Dendritic cell treated with granulocyte-macrophage colony-stimulating factor and Interleukin-4, amounts not matched to agents 40 ng/mL and 50 ng/mL, for 4 days (primary cell): ENCODE measurements at regions not wholly inside any gene's neighbourhood (a gene's known extent, or its start where the extent isn't known, plus 50 kb on each side); places are given as distances from the start of the nearest gene placed in this dataset.

ENCODE experiments used
- H3K27ac Mint-ChIP-seq: one replicate; pipeline ENCODE4 v1.8.0; 2022; ENCODE audit warnings: mild to moderate bottlenecking, mixed read lengths
- H3K27me3 Mint-ChIP-seq: one replicate; pipeline ENCODE4 v1.8.0; 2022; ENCODE audit warnings: mild to moderate bottlenecking, mixed read lengths
- H3K36me3 Mint-ChIP-seq: one replicate; pipeline ENCODE4 v1.8.0; 2022; ENCODE audit warnings: low read depth, mixed read lengths
- H3K4me1 Mint-ChIP-seq: one replicate; pipeline ENCODE4 v1.8.0; 2022; ENCODE audit warnings: low read depth, mixed read lengths
- H3K4me3 Mint-ChIP-seq: one replicate; pipeline ENCODE4 v1.8.0; 2022; ENCODE audit warnings: mild to moderate bottlenecking, moderate library complexity, mixed read lengths
- H3K9me3 Mint-ChIP-seq: one replicate; pipeline ENCODE4 v1.8.0; 2022; ENCODE audit warnings: mixed read lengths
- intact Hi-C: fragments of 100-400 bp; cut with micrococcal nuclease; formaldehyde crosslinking; loops from one replicate; pipeline ENCODE4 v1.15.0; 2022

DNA sequence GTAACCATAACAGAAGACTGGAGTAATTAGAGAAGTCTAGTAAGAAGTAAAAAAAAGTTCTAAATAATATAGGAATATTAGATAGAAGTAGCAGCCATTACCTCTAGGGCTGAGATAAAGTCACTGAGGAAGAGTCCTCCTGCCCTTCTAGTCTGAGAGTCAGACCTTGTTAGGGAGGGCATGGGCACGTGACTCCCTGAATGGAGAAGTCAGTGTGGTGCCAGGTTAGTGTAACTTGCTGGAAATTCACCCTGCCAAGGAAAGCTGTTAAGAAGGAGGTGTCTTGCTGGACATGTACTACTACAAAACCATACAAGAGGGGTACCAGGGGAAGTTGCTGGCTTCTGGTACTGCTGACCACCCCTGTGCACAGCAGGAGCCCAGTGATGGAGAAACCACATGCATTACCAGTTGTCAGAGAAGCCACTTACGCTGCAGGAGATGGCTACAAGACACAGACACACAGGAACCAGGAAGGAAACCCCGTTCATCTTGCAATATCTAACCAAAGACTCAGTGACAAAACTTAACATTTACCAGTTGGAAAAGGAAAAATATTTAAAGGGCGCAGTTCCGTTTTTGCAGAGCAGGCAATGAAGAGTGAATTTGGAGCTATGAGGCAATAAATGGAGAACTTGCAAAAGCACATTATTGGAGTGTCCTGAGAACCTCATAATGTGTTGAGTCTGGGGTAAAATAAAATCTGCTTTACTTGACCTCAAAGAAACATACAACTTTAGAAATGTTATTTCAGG, 77.2 kb upstream of the TLK1 start:
- Mint-ChIP-seq H3K36me3 (no peaks in the 10 kb centered on the region), H3K9me3 (peaks cover 17% of the 10 kb centered on the region), H3K4me3 (no peak overlapping the region), H3K4me1 (peaks cover 6% of the 10 kb centered on the region), H3K27ac (no peak overlapping the region), H3K27me3 (peaks cover 2% of the 10 kb centered on the region)
- intact Hi-C loops: no loop called here

DNA sequence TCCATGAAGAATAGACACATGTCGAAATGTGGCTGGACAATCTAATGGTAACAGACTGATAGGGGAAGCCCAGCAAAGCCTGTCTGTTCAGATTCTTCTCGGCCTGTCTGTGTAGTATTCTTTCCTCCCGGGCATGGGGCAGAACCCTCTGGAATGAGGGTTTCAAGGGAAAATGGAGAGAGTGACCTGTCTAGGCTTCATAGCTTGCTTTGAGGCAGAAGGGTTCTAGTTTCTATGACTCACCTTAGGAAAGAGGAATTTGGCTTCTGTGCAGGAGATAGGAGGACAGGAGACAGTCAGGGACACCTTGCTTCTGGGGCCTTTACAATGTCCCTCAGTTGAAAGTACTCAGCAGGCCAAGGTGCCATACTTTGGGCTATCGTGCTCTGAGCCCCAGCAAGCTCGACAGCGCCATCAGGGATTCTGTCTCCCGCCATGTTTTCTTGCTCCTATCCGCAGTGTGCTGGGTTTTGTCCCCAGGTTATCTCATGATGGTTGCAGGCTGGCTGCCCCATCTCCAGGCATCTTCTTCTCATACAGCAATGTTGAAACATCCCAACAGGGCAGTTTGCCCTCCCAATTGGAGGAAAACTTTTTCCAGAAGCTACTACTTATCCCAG, 74.7 kb upstream of the TLK1 start:
- Mint-ChIP-seq H3K27ac (no peak overlapping the region), H3K4me1 (peaks cover 6% of the 10 kb centered on the region), H3K27me3 (peaks cover 2% of the 10 kb centered on the region), H3K4me3 (no peak overlapping the region), H3K9me3 (peaks cover 17% of the 10 kb centered on the region), H3K36me3 (no peaks in the 10 kb centered on the region)
- intact Hi-C loops: no loop called here

DNA sequence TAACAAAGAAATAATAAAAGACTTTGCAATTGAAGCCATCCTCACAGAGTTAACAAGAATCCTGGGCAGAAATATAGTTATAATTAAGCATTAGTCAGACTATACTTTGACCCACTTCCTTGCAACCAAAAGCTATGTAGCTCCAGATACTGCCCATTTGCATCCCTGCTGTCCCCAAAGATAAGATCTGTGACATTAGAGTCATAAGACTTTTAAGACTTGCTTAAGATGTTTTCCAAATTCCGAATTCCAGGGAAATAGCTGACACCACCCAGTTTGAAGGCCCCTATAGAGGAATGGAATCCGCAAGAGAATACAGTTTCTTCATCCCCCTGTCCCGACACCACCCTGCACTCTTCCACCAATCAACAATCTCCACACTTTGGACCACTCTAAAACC, 69.5 kb upstream of the TLK1 start:
- Mint-ChIP-seq H3K4me1 (peaks cover 3% of the 10 kb centered on the region), H3K27ac (no peak overlapping the region), H3K36me3 (no peaks in the 10 kb centered on the region), H3K27me3 (peaks cover under 1% of the 10 kb centered on the region), H3K9me3 (no peaks in the 10 kb centered on the region), H3K4me3 (no peak overlapping the region)
- intact Hi-C loops: no loop called here

DNA sequence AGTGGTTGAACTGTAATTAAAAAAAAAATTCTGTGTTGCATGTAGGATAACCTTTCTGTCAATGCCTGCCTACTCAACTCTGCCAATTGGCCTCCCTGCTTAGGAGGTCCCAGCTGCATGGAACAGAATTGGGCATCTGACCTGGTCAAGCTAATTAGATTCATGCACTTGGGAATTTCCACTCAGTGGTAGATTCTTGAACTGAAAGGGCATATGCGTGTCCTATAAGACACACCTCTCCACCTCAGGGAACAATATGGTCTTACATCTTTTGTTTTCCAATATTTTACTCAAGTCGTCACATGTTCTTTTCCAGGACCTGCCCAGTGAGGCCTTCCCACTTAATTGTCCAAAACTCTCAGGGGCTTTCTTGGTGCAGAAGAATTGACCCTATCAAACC, 68.1 kb upstream of the TLK1 start:
- intact Hi-C loops: no loop called here
- no peaks in the 10 kb centered on the region for H3K9me3 Mint-ChIP-seq
- H3K36me3 Mint-ChIP-seq: no peaks in the 10 kb centered on the region
- no peaks in the 10 kb centered on the region for H3K27me3 Mint-ChIP-seq
- peaks cover 5% of the 10 kb centered on the region for H3K4me1 Mint-ChIP-seq
- no peak overlapping the region for H3K4me3 Mint-ChIP-seq
- H3K27ac Mint-ChIP-seq: no peak overlapping the region

DNA sequence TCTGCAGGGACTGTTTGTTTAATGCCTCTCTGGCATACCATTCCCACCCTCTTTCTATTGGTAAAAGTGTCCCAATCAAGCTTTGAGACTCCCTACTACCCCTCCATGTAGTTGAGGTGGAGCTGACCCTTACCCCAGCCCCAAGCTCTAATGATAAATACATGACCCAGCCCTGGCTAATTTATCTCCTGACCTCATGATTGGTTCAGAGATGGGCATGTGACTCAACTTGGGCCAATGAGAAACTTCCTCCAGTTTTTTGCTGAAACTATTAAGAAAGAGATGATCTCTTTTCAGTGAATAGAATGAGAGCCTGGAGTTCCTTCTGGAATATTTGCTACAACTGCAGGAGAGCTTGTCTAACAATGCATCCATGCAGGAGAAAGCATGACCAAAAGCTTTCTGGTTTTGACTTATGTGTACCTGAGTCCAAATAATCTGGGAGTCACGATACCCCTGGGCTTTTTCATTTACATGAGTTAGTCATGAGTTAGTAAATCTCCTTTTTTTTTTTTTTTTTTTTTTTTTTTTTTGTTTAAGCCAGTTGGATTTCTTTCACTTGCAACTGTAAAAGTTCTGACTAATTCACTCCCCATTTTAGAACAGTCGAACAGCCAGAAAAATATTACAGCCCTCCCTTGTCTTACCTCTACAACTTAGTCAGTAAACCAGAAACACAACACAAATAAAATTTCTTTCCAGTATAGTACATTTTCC, 66.5 kb upstream of the TLK1 start:
- Mint-ChIP-seq H3K4me3 (no peak overlapping the region), H3K36me3 (no peaks in the 10 kb centered on the region), H3K27ac (no peak overlapping the region), H3K9me3 (no peaks in the 10 kb centered on the region), H3K4me1 (peaks cover 5% of the 10 kb centered on the region), H3K27me3 (no peaks in the 10 kb centered on the region)
- intact Hi-C loops: no loop called here

DNA sequence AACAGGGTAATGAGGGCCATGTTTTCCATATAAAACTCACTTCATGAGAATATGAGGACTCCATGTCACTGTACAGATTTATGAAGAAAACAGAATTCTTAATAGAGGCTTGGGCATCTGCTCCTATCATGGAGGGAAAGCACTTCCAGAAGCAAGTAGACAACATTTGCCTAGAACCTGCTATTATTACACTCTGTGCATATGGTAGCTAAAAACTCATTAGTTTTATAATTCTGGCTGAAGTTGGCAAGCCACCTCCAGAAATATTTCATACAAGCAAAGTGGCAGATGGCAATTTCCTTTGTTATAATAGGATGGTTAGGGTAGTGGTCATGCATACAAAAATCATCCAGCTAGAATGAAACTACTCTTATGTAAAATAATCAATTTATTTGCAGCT, 65.8 kb upstream of the TLK1 start:
- H3K27ac Mint-ChIP-seq: no peak overlapping the region
- intact Hi-C loops: no loop called here
- no peaks in the 10 kb centered on the region for H3K36me3 Mint-ChIP-seq
- peaks cover 5% of the 10 kb centered on the region for H3K4me1 Mint-ChIP-seq
- no peak overlapping the region for H3K4me3 Mint-ChIP-seq
- H3K27me3 Mint-ChIP-seq: no peaks in the 10 kb centered on the region
- H3K9me3 Mint-ChIP-seq: no peaks in the 10 kb centered on the region

DNA sequence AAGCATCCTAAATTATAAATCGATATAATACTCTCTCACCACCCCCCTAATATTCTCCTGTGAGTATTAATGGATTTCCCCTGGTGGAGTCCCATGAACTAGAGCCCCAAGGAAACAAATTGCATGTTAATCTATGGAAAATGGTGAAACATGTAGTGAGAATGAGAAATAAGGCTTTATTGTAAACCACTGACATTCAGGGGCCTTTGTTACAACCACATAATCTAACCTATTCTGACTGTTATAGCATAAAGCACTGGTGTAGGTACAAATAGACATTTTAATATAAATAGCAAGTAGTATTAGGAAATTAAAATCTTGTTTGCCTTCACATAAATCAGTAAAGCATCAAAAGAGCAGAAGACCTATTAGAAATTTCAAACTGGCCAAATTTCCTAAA, 65.3 kb upstream of the TLK1 start:
- intact Hi-C loops: no loop called here
- Mint-ChIP-seq H3K4me3 (no peak overlapping the region), H3K27ac (no peak overlapping the region), H3K27me3 (no peaks in the 10 kb centered on the region), H3K9me3 (no peaks in the 10 kb centered on the region), H3K4me1 (peaks cover 5% of the 10 kb centered on the region), H3K36me3 (no peaks in the 10 kb centered on the region)

DNA sequence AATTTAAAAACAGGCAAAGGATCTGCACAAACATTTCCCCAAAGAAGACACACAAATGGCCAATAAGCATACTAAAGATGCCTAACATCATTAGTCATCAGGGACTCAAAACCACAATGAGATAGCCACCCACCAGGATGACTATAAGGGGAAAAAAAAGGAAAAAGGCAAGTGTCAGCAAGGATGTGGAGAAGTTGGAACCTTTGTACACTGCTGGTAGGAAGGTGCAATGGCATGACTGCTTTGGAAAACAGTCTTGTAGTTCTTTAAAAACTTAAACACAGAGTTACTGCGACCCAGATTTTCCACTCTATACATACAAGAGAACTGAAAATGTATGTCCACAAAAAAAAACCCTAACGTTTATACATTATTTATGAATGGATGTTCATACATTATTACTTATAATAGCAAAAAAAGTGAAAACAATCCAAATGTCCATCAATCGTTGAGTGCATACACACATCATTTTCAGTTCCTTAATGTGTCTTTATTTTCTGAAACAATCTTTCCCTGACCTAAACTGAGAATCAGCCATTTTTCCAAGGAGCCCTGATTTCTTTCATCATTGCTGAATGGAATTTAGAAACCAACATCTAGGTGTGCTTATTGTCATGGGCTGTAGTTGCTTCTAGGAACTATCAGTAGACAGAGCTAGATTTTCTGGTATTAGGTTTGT, 64.7 kb upstream of the TLK1 start:
- peaks cover 5% of the 10 kb centered on the region for H3K4me1 Mint-ChIP-seq
- H3K4me3 Mint-ChIP-seq: no peak overlapping the region
- intact Hi-C loops: no loop called here
- H3K36me3 Mint-ChIP-seq: no peaks in the 10 kb centered on the region
- no peak overlapping the region for H3K27ac Mint-ChIP-seq
- no peaks in the 10 kb centered on the region for H3K27me3 Mint-ChIP-seq
- H3K9me3 Mint-ChIP-seq: no peaks in the 10 kb centered on the region

DNA sequence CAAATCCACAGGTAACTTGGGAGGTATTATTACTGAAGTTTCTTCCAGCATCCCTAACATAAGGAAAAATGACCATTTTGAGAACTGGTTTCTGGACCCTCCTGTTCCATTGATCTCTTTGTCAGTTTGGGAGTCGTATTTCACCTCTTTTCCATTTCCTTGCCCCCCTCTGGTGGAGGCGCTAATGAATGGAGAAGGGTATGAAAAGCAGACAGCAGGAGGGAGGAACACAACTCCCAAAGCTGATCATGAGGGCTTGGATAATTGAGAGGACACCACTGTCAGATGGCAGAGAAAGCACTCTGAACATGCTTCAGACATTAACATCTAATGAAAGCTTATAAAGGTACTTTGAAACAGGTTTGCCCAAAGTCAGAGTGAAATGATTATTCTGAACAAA, 56.6 kb upstream of the TLK1 start:
- no peaks in the 10 kb centered on the region for H3K4me1 Mint-ChIP-seq
- no peak overlapping the region for H3K27ac Mint-ChIP-seq
- H3K36me3 Mint-ChIP-seq: no peaks in the 10 kb centered on the region
- intact Hi-C loops: no loop called here
- H3K9me3 Mint-ChIP-seq: peaks cover 19% of the 10 kb centered on the region
- no peaks in the 10 kb centered on the region for H3K27me3 Mint-ChIP-seq
- H3K4me3 Mint-ChIP-seq: no peak overlapping the region

DNA sequence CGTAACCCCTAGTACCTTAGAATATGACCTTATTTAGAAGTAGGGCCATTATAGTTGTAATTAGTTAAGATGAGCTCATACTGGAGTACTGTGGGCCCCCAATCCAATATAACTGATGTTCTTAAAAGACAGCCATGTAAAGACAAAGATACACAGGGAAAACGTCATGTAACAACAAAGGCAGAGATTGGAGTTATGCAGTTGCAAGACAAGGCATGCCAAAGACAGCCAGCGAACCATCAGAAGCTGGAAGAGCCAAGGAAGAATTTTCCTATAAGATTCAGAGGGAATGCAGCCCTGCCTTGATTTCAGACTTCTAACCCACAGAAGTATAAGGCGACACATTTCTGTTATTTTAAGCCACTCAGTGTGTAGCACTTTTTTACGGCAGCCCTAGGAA, 55.9 kb upstream of the TLK1 start:
- no peaks in the 10 kb centered on the region for H3K4me1 Mint-ChIP-seq
- intact Hi-C loops: no loop called here
- H3K9me3 Mint-ChIP-seq: peaks cover 19% of the 10 kb centered on the region
- H3K4me3 Mint-ChIP-seq: no peak overlapping the region
- no peak overlapping the region for H3K27ac Mint-ChIP-seq
- no peaks in the 10 kb centered on the region for H3K36me3 Mint-ChIP-seq
- H3K27me3 Mint-ChIP-seq: no peaks in the 10 kb centered on the region

DNA sequence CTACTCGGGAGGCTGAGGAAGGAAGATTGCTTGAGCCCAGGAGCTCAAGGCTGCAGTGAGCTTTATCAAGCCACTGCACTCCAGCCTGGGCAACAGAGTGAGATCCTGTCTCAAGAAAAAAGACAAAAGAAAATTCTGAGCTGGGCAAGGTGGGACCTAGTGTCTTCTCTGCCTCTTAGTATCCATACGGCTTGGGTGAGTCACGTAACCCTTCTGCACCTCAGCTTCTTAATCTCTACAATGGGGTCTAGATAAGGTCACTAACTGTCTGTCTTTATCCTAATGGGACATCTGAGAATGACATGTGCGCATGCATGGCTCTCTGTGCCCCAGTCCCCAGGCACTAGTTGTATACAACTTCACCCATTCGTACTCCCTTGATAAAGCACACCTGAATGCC, 53.4 kb upstream of the TLK1 start:
- Mint-ChIP-seq H3K27me3 (no peaks in the 10 kb centered on the region), H3K4me1 (peaks cover 6% of the 10 kb centered on the region), H3K4me3 (no peak overlapping the region), H3K27ac (no peak overlapping the region), H3K36me3 (no peaks in the 10 kb centered on the region), H3K9me3 (peaks cover 13% of the 10 kb centered on the region)
- intact Hi-C loops: no loop called here

DNA sequence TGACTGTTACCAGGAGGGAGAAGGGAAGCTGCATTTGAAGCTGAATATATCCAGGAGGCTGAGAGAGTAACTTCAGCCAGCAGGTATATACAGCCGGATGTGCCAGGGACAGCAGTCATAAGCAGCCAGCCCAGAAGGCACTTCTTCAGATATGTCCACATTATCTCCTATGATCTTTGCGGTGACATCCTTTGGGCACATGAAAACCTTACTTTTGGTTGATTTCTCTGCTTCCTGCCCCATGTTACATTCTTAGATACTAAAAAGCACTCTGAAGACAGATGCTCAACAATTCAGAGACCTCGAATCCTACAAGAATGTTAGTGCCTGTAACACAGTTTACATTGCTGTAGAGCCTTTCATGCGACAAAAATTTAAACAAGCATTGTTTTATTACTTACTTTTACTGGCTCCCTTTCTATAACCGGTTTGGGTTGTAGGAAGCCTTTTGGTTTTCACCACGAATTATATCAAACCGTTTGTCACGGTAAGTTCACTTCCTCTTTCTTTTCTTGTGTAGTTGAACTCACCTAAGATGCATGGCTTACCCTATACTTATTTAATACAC, 50.3 kb upstream of the TLK1 start:
- Mint-ChIP-seq H3K27ac (no peak overlapping the region), H3K27me3 (no peaks in the 10 kb centered on the region), H3K4me1 (peaks cover 6% of the 10 kb centered on the region), H3K4me3 (no peak overlapping the region), H3K9me3 (no peaks in the 10 kb centered on the region), H3K36me3 (no peaks in the 10 kb centered on the region)
- intact Hi-C loops: no loop called here
